HepG2 (cell line): ENCODE measurements at regions not wholly inside any gene's neighbourhood (a gene's known extent, or its start where the extent isn't known, plus 50 kb on each side); places are given as distances from the start of the nearest gene placed in this dataset.

Experiments used
- ATAC-seq: fragments of 200-7000 bp; cut with Tn5 transposase; 3 replicates; pipeline ENCODE4 v1.9.1; 2020; ENCODE audit warnings: mild to moderate bottlenecking, moderate library complexity
- BruUV-seq: library from RNA; stranded (reverse); fragments of 400-500 nt; replicated peaks from 2 replicates; lab custom pipeline; 2021; lab: Mats Ljungman, UMichigan
- CTCF ChIA-PET: fragments of 300-600 bp; formaldehyde crosslinking; extraction: SDS; loops from one replicate; lab custom pipeline; 2021; ENCODE audit warnings: low total read pairs, inconsistent platforms, low intra/inter-chr PET ratio; lab: Yijun Ruan, JAX
- POLR2A ChIA-PET: fragments of 350-600 bp; sonication (Branson Sonifier 250); formaldehyde crosslinking; loops from one replicate; lab custom pipeline; 2020; ENCODE audit warnings: antibody characterized with exemption, inconsistent platforms; lab: Yijun Ruan, JAX
- DNase-seq: peaks from one replicate; pipeline ENCODE4 v3.0.0-alpha.2; 2015; ENCODE audit warnings: low spot score
- FAIRE-seq: peaks from 3 replicates; lab custom pipeline; 2011; peaks lifted over from hg19 to GRCh38; lab: Jason Lieb, UNC
- H2AFZ ChIP-seq: one replicate; pipeline ENCODE4 v1.6.1; 2011; ENCODE audit warnings: low read length, inconsistent platforms
- H3K27ac ChIP-seq: fragments of 300-600 bp; 3 replicates; pipeline ENCODE4 v1.8.0; 2011; ENCODE audit warnings: mixed run types, mild to moderate bottlenecking, mixed read lengths, low read length, inconsistent platforms; ENCODE audit not compliant: insufficient read depth; ENCODE audit errors: extremely low read length
- H3K27me3 ChIP-seq, 2 experiments: fragments of 200-600 bp in 1 of 2; 2 replicates in 1 of 2; 3 replicates in 1 of 2; pipeline versions ENCODE4 v1.6.0 to v1.8.0; 2011; ENCODE audit warnings: low read length in 2 of 2, mild to moderate bottlenecking in 2 of 2, moderate library complexity in 2 of 2, inconsistent platforms in 1 of 2; ENCODE audit not compliant: insufficient read depth in 2 of 2, control insufficient read depth in 1 of 2
- H3K36me3 ChIP-seq, 2 experiments: fragments of 200-600 bp in 1 of 2; replicated peaks in 1 of 2; 2 replicates in 1 of 2; 3 replicates in 1 of 2; pipeline versions ENCODE4 v1.5.1 to v1.8.0; 2011; ENCODE audit warnings: low read length in 2 of 2, inconsistent platforms in 1 of 2; ENCODE audit not compliant: insufficient read depth in 2 of 2, control insufficient read depth in 1 of 2
- H3K4me1 ChIP-seq: 2 replicates; pipeline ENCODE4 v1.5.1; 2012; ENCODE audit warnings: low read length, inconsistent platforms; ENCODE audit not compliant: insufficient read depth
- H3K4me2 ChIP-seq: 2 replicates; pipeline ENCODE4 v1.6.0; 2011; ENCODE audit warnings: low read depth, low read length, inconsistent platforms
- H3K4me3 ChIP-seq, 3 experiments: fragments of 200-600 bp in 1 of 3; sonication (generic), shearing (Covaris generic) in 1 of 3; replicated peaks in 1 of 3; 2 replicates each; pipeline ENCODE4 v1.5.1; 2011 to 2016; ENCODE audit warnings: low read length in 3 of 3, inconsistent platforms in 2 of 3, low read depth in 2 of 3, mild to moderate bottlenecking in 2 of 3, control low read depth in 1 of 3, mixed read lengths in 1 of 3; ENCODE audit not compliant: insufficient read depth in 1 of 3
- H3K79me2 ChIP-seq: one replicate; pipeline ENCODE4 v1.6.1; 2011; ENCODE audit warnings: low read length, inconsistent platforms; ENCODE audit not compliant: insufficient read depth
- H3K9ac ChIP-seq: 2 replicates; pipeline ENCODE4 v1.6.0; 2011; ENCODE audit warnings: mild to moderate bottlenecking, low read depth, low read length, inconsistent platforms; ENCODE audit not compliant: insufficient read depth
- H3K9me3 ChIP-seq: 2 replicates; pipeline ENCODE4 v1.5.1; 2012; ENCODE audit warnings: mild to moderate bottlenecking, low read length
- H4K20me1 ChIP-seq: 2 replicates; pipeline ENCODE4 v1.6.0; 2011; ENCODE audit warnings: inconsistent platforms, mild to moderate bottlenecking, low read length, moderate library complexity; ENCODE audit not compliant: insufficient read depth
- AHR ChIP-seq: IDR thresholded peaks from 2 replicates; pipeline ENCODE4 v1.6.1; 2018; ENCODE audit warnings: missing genetic modification reagents, missing compliant biosample characterization
- FLYWCH1 ChIP-seq: sonication (generic); formaldehyde crosslinking; IDR thresholded peaks from 2 replicates; pipeline ENCODE4 v1.8.1; 2023; ENCODE audit warnings: mild to moderate bottlenecking, missing genetic modification reagents
- MIXL1 ChIP-seq: IDR thresholded peaks from 2 replicates; pipeline ENCODE4 v1.6.1; 2016
- NRL ChIP-seq: sonication (generic); formaldehyde crosslinking; IDR thresholded peaks from 2 replicates; pipeline ENCODE4 v1.5.0; 2020; ENCODE audit warnings: missing genetic modification reagents, mild to moderate bottlenecking, moderate library complexity, borderline replicate concordance
- PLSCR1 ChIP-seq: sonication (generic); formaldehyde crosslinking; IDR thresholded peaks from 2 replicates; pipeline ENCODE4 v1.5.0; 2020; ENCODE audit warnings: missing genetic modification reagents, mild to moderate bottlenecking, borderline replicate concordance
- SOX5 ChIP-seq: IDR thresholded peaks from 2 replicates; pipeline ENCODE4 v1.6.1; 2016; ENCODE audit warnings: borderline replicate concordance
- STAG1 ChIP-seq: sonication (generic); formaldehyde crosslinking; IDR thresholded peaks from 2 replicates; pipeline ENCODE4 v1.4.0; 2020; ENCODE audit warnings: missing genetic modification reagents
- TEF ChIP-seq: sonication (generic); formaldehyde crosslinking; IDR thresholded peaks from 2 replicates; pipeline ENCODE4 v1.5.0; 2020; ENCODE audit warnings: missing genetic modification reagents
- ZMYM4 ChIP-seq: sonication (generic); formaldehyde crosslinking; IDR thresholded peaks from 2 replicates; pipeline ENCODE4 v1.8.1; 2023; ENCODE audit warnings: mild to moderate bottlenecking, missing genetic modification reagents
- ZNF230 ChIP-seq: sonication (generic); formaldehyde crosslinking; IDR thresholded peaks from 2 replicates; pipeline ENCODE4 v1.4.0; 2020; ENCODE audit warnings: mild to moderate bottlenecking, missing genetic modification reagents
- ZNF251 ChIP-seq: sonication (generic); formaldehyde crosslinking; IDR thresholded peaks from 2 replicates; pipeline ENCODE4 v1.9.0; 2021; ENCODE audit warnings: mild to moderate bottlenecking, missing genetic modification reagents
- ZNF446 ChIP-seq: sonication (generic); formaldehyde crosslinking; IDR thresholded peaks from 2 replicates; pipeline ENCODE4 v1.5.0; 2020; ENCODE audit warnings: mild to moderate bottlenecking, missing genetic modification reagents
- ZNF562 ChIP-seq: sonication (generic); formaldehyde crosslinking; IDR thresholded peaks from 2 replicates; pipeline ENCODE4 v1.8.0; 2022; ENCODE audit warnings: missing genetic modification reagents, borderline replicate concordance
- ZNF563 ChIP-seq: sonication (generic); formaldehyde crosslinking; IDR thresholded peaks from 2 replicates; pipeline ENCODE4 v1.8.0; 2022; ENCODE audit warnings: mild to moderate bottlenecking, moderate library complexity, missing genetic modification reagents
- ZNF615 ChIP-seq: sonication (generic); formaldehyde crosslinking; IDR thresholded peaks from 2 replicates; pipeline ENCODE4 v1.5.0; 2020; ENCODE audit warnings: mild to moderate bottlenecking, missing genetic modification reagents, borderline replicate concordance
- ZSCAN12 ChIP-seq: sonication (generic); formaldehyde crosslinking; IDR thresholded peaks from 2 replicates; pipeline ENCODE4 v1.9.0; 2021; ENCODE audit warnings: mild to moderate bottlenecking, missing genetic modification reagents
- WGBS: methylation state at CpG from one replicate; pipeline ENCODE4 v1.1.6; 2017; ENCODE audit warnings: low lambda C conversion rate; 5-methylcytosine and 5-hydroxymethylcytosine counted together
- in situ Hi-C: cut with HindIII; loops from 2 replicates; pipeline ENCODE4 v1.10.0; 2017; ENCODE audit warnings: low pct_unique_long_range_greater_than_20kb; ENCODE audit not compliant: extremely low pct_ligation_motif_present
- intact Hi-C: fragments of 100-400 bp; cut with micrococcal nuclease; formaldehyde crosslinking; loops from one replicate; pipeline ENCODE4 v1.10.0; 2022; ENCODE audit not compliant: unreplicated experiment
- TF ChIP-seq, protein P1 (sequence below): sonication (generic); formaldehyde crosslinking; IDR thresholded peaks from 2 replicates; pipeline ENCODE4 v1.8.0; 2022; ENCODE audit warnings: mild to moderate bottlenecking, missing genetic modification reagents; ENCODE audit not compliant: insufficient replicate concordance
- TF ChIP-seq, protein P2 (sequence below): sonication (generic); formaldehyde crosslinking; conservative IDR thresholded peaks from 2 replicates; pipeline ENCODE4 v1.8.1; 2023; ENCODE audit warnings: missing genetic modification reagents

DNA sequence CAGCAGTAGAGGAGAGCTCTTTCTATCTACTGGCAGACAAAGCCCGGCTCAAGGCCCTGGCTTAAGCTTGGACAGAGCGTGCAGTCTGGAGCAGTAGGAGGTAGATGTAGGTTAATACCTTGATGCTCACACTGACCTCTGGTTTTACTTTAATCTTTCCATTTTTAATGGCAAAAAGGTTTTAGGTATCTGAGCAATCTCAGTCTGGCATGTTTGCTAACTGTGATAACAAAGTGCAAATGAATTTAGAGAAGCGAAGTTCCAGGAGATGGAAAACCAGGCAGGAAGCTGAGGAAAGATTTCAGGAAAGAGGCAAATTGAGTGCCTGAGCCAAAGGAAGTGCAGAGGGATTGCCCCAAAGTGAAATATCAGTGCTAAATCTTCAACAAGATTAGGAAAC lies 356.6 kb downstream of the FOXO1 start:
- DNase-seq (no peak), ATAC-seq (peak; percentile 50), FAIRE-seq (no peak)
- H3K9ac ChIP-seq, result no peak overlapping the region
- H3K79me2 ChIP-seq, result no peaks in the 10 kb centered on the region
- H2AFZ ChIP-seq, result no peak overlapping the region
- CTCF ChIA-PET, result no interaction called here
- no peak overlapping the region for H3K4me3 ChIP-seq
- peaks cover 13% of the 10 kb centered on the region; the same call in 1 of the 2 replicates for H3K9me3 ChIP-seq
- H3K36me3 ChIP-seq, result no peaks in the 10 kb centered on the region
- POLR2A ChIA-PET, result no interaction called here
- H3K4me2 ChIP-seq, result peak overlapping the region; percentile 14; the same call in 1 of the 2 replicates
- WGBS, result 39% methylated on average over 3 of the region's 3 CpGs
- TF ChIP-seq SOX5 (no peak), FLYWCH1 (CRISPR knock-in tag) (no peak), ZNF562 (CRISPR knock-in tag) (no peak), ZNF563 (CRISPR knock-in tag) (no peak), MIXL1 (CRISPR knock-in tag) (no peak), ZNF230 (no peak), ZNF615 (no peak), NRL (CRISPR knock-in tag) (no peak), AHR (CRISPR knock-in tag) (no peak), ZSCAN12 (CRISPR knock-in tag) (no peak), STAG1 (CRISPR knock-in tag) (no peak), PLSCR1 (no peak), ZNF446 (no peak), ZMYM4 (no peak), TEF (CRISPR knock-in tag) (no peak), ZNF251 (CRISPR knock-in tag) (no peak)
- TF ChIP-seq, protein P1, sequence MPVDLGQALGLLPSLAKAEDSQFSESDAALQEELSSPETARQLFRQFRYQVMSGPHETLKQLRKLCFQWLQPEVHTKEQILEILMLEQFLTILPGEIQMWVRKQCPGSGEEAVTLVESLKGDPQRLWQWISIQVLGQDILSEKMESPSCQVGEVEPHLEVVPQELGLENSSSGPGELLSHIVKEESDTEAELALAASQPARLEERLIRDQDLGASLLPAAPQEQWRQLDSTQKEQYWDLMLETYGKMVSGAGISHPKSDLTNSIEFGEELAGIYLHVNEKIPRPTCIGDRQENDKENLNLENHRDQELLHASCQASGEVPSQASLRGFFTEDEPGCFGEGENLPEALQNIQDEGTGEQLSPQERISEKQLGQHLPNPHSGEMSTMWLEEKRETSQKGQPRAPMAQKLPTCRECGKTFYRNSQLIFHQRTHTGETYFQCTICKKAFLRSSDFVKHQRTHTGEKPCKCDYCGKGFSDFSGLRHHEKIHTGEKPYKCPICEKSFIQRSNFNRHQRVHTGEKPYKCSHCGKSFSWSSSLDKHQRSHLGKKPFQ (CRISPR knock-in tag), result no peak
- TF ChIP-seq, protein P2, sequence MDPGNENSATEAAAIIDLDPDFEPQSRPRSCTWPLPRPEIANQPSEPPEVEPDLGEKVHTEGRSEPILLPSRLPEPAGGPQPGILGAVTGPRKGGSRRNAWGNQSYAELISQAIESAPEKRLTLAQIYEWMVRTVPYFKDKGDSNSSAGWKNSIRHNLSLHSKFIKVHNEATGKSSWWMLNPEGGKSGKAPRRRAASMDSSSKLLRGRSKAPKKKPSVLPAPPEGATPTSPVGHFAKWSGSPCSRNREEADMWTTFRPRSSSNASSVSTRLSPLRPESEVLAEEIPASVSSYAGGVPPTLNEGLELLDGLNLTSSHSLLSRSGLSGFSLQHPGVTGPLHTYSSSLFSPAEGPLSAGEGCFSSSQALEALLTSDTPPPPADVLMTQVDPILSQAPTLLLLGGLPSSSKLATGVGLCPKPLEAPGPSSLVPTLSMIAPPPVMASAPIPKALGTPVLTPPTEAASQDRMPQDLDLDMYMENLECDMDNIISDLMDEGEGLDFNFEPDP (CRISPR knock-in tag), result no peak
- H3K27ac ChIP-seq, result no peak overlapping the region
- H3K27me3 ChIP-seq, result no peaks in the 10 kb centered on the region
- in situ Hi-C loops (no loop called here), intact Hi-C loops (no loop called here)
- H4K20me1 ChIP-seq, result no peaks in the 10 kb centered on the region
- peaks cover 45% of the 10 kb centered on the region for H3K4me1 ChIP-seq
- no TSS peak for BruUV-seq
